ENCODE measurements at regions not wholly inside any gene's neighbourhood (a gene's known extent, or its start where the extent isn't known, plus 50 kb on each side); places are given as distances from the start of the nearest gene placed in this dataset.

GRCh38 chr1:98047171-98047570 is 126.3 kb upstream of the DPYD start:
- TF ChIP-seq, protein P1, sequence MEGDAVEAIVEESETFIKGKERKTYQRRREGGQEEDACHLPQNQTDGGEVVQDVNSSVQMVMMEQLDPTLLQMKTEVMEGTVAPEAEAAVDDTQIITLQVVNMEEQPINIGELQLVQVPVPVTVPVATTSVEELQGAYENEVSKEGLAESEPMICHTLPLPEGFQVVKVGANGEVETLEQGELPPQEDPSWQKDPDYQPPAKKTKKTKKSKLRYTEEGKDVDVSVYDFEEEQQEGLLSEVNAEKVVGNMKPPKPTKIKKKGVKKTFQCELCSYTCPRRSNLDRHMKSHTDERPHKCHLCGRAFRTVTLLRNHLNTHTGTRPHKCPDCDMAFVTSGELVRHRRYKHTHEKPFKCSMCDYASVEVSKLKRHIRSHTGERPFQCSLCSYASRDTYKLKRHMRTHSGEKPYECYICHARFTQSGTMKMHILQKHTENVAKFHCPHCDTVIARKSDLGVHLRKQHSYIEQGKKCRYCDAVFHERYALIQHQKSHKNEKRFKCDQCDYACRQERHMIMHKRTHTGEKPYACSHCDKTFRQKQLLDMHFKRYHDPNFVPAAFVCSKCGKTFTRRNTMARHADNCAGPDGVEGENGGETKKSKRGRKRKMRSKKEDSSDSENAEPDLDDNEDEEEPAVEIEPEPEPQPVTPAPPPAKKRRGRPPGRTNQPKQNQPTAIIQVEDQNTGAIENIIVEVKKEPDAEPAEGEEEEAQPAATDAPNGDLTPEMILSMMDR (IDR thresholded peaks at IDR 0.05): no peak
- TF ChIP-seq POLR2A (IDR thresholded peaks at IDR 0.05): no peak

Data from ovary (tissue), 3 donors.